Neural cell (in vitro differentiated cells): ENCODE measurements at regions not wholly inside any gene's neighbourhood (a gene's known extent, or its start where the extent isn't known, plus 50 kb on each side); places are given as distances from the start of the nearest gene placed in this dataset.
A peak's percentile ranks its signal among the peaks of the same experiment; 100 is the strongest.

Experiments
- H2AFZ ChIP-seq: fragments of 200-600, 300-800 bp; sonication (generic), shearing (Covaris generic); 2 replicates; pipeline ENCODE4 v1.6.0; 2014; ENCODE audit warnings: low read depth, mild to moderate bottlenecking, antibody characterized with exemption, low read length, moderate library complexity
- H3F3A ChIP-seq: fragments of 200-600 bp; shearing (Covaris generic); 2 replicates; pipeline ENCODE4 v1.6.1; 2016; ENCODE audit warnings: mild to moderate bottlenecking, moderate library complexity, mixed read lengths, antibody characterized with exemption, low read length; ENCODE audit not compliant: insufficient read depth, poor library complexity, severe bottlenecking
- H3K27ac ChIP-seq: fragments of 200-600, 300-800 bp; sonication (generic), shearing (Covaris generic); 2 replicates; pipeline ENCODE4 v1.5.1; 2014; ENCODE audit warnings: mild to moderate bottlenecking, low read length, moderate library complexity
- H3K27me3 ChIP-seq: fragments of 300-800, 200-600 bp; sonication (generic), shearing (Covaris generic); 2 replicates; pipeline ENCODE4 v1.6.0; 2014; ENCODE audit warnings: mild to moderate bottlenecking, low read depth, low read length, moderate library complexity; ENCODE audit not compliant: insufficient read depth
- H3K36me3 ChIP-seq: fragments of 300-800, 200-600 bp; sonication (generic), shearing (Covaris generic); 2 replicates; pipeline ENCODE4 v1.5.1; 2014; ENCODE audit warnings: mild to moderate bottlenecking, antibody characterized with exemption, low read length, moderate library complexity; ENCODE audit not compliant: insufficient read depth
- H3K4me2 ChIP-seq: fragments of 300-800, 200-600 bp; sonication (generic), shearing (Covaris generic); 2 replicates; pipeline ENCODE4 v1.6.0; 2014; ENCODE audit warnings: mild to moderate bottlenecking, low read length
- H3K4me3 ChIP-seq: fragments of 300-800, 200-600 bp; sonication (generic), shearing (Covaris generic); 2 replicates; pipeline ENCODE4 v1.5.1; 2014; ENCODE audit warnings: mild to moderate bottlenecking, low read length, moderate library complexity
- H3K79me2 ChIP-seq: fragments of 200-600 bp; shearing (Covaris generic); replicated peaks from 2 replicates; pipeline ENCODE4 v1.6.0; 2014; ENCODE audit warnings: mild to moderate bottlenecking, low read length, moderate library complexity; ENCODE audit not compliant: insufficient read depth
- H3K9ac ChIP-seq: fragments of 300-800, 200-600 bp; sonication (generic), shearing (Covaris generic); 2 replicates; pipeline ENCODE4 v1.6.1; 2016; ENCODE audit warnings: mild to moderate bottlenecking, low read length, mixed read lengths
- H3K9me2 ChIP-seq: fragments of 200-600 bp; shearing (Covaris generic); 2 replicates; pipeline ENCODE4 v1.6.1; 2016; ENCODE audit warnings: mild to moderate bottlenecking, low read length, mixed read lengths; ENCODE audit not compliant: insufficient read depth
- H3K9me3 ChIP-seq: fragments of 200-600, 300-800 bp; sonication (generic), shearing (Covaris generic); 2 replicates; pipeline ENCODE4 v1.6.1; 2016; ENCODE audit warnings: mild to moderate bottlenecking, mixed run types, low read length, moderate library complexity, mixed read lengths
- H4K20me1 ChIP-seq: fragments of 200-600 bp; shearing (Covaris generic); 2 replicates; pipeline ENCODE4 v1.6.1; 2016; ENCODE audit warnings: mild to moderate bottlenecking, mixed run types; ENCODE audit not compliant: insufficient read depth
- EP300 ChIP-seq: fragments of 450-650 bp; conservative IDR thresholded peaks from 2 replicates; pipeline ENCODE4 v1.6.1; 2014; ENCODE audit warnings: antibody characterized with exemption, mild to moderate bottlenecking, moderate library complexity; ENCODE audit not compliant: poor library complexity, severe bottlenecking
- EZH2 ChIP-seq: fragments of 200-600, 300-800 bp; shearing (Covaris generic), sonication (generic); IDR thresholded peaks from 2 replicates; pipeline ENCODE4 v1.6.1; 2014; ENCODE audit warnings: antibody characterized with exemption, low read length, borderline replicate concordance, mild to moderate bottlenecking; ENCODE audit not compliant: insufficient read depth, poor library complexity, severe bottlenecking
- MXI1 ChIP-seq: fragments of 450-650 bp; conservative IDR thresholded peaks from 2 replicates; pipeline ENCODE4 v1.6.1; 2014; ENCODE audit warnings: antibody characterized with exemption, mild to moderate bottlenecking; ENCODE audit not compliant: poor library complexity, severe bottlenecking
- POLR2AphosphoS5 ChIP-seq: IDR thresholded peaks from 2 replicates; pipeline ENCODE4 v1.6.1; 2012
- RAD21 ChIP-seq: fragments of 450-650 bp; conservative IDR thresholded peaks from 2 replicates; pipeline ENCODE4 v1.6.1; 2014; ENCODE audit warnings: antibody characterized with exemption, mild to moderate bottlenecking, moderate library complexity
- SMC3 ChIP-seq: fragments of 450-650 bp; conservative IDR thresholded peaks from 2 replicates; pipeline ENCODE4 v1.6.1; 2014; ENCODE audit warnings: antibody characterized with exemption, mild to moderate bottlenecking, moderate library complexity; ENCODE audit not compliant: poor library complexity
- TAF1 ChIP-seq: IDR thresholded peaks from 2 replicates; pipeline ENCODE4 v1.6.1; 2012; ENCODE audit warnings: low read depth
- TF ChIP-seq, protein P1 (sequence below): IDR thresholded peaks from 2 replicates; pipeline ENCODE4 v1.6.1; 2012; ENCODE audit warnings: borderline replicate concordance
- TF ChIP-seq, protein P2 (sequence below): fragments of 450-650 bp; IDR thresholded peaks from 2 replicates; pipeline ENCODE4 v1.5.1; 2014; ENCODE audit warnings: antibody characterized with exemption, mild to moderate bottlenecking, moderate library complexity; ENCODE audit not compliant: poor library complexity, severe bottlenecking

DNA sequence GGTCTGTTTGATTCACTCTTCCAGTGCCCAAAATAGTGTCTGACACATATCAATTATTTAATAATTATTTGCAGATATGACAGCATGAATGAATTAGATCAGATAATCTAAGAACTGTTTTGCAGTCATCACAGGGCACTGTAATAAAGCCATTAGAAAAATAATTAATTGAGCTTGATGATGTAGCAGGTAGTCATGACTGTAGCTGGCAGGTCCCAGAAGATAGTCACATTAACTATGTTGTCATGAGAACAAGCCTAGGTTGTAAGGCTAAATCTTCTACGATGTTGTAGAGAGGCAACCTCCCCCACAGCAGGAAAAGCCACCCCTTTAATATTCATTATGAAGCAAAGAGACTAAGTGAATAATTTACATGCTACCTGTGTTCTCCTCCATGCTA is 243.9 kb upstream of the SPTLC3 start:
- Histone ChIP-seq H3K79me2 (no peaks in the 10 kb centered on the region), H3K4me2 (no peak overlapping the region), H3K27me3 (no peaks in the 10 kb centered on the region), H3K36me3 (no peaks in the 10 kb centered on the region), H3K9me3 (no peaks in the 10 kb centered on the region), H3K9me2 (no peaks in the 10 kb centered on the region), H3K9ac (no peak overlapping the region), H2AFZ (no peak overlapping the region), H4K20me1 (no peaks in the 10 kb centered on the region), H3F3A (no peaks in the 10 kb centered on the region), H3K27ac (no peak overlapping the region), H3K4me3 (no peak overlapping the region)
- no peak for TF ChIP-seq POLR2AphosphoS5
- TF ChIP-seq EP300: no peak
- TF ChIP-seq, protein P1, sequence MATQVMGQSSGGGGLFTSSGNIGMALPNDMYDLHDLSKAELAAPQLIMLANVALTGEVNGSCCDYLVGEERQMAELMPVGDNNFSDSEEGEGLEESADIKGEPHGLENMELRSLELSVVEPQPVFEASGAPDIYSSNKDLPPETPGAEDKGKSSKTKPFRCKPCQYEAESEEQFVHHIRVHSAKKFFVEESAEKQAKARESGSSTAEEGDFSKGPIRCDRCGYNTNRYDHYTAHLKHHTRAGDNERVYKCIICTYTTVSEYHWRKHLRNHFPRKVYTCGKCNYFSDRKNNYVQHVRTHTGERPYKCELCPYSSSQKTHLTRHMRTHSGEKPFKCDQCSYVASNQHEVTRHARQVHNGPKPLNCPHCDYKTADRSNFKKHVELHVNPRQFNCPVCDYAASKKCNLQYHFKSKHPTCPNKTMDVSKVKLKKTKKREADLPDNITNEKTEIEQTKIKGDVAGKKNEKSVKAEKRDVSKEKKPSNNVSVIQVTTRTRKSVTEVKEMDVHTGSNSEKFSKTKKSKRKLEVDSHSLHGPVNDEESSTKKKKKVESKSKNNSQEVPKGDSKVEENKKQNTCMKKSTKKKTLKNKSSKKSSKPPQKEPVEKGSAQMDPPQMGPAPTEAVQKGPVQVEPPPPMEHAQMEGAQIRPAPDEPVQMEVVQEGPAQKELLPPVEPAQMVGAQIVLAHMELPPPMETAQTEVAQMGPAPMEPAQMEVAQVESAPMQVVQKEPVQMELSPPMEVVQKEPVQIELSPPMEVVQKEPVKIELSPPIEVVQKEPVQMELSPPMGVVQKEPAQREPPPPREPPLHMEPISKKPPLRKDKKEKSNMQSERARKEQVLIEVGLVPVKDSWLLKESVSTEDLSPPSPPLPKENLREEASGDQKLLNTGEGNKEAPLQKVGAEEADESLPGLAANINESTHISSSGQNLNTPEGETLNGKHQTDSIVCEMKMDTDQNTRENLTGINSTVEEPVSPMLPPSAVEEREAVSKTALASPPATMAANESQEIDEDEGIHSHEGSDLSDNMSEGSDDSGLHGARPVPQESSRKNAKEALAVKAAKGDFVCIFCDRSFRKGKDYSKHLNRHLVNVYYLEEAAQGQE: no peak
- TF ChIP-seq EZH2: no peak
- TF ChIP-seq SMC3: no peak
- TF ChIP-seq TAF1: no peak
- TF ChIP-seq RAD21: no peak
- TF ChIP-seq MXI1: no peak
- TF ChIP-seq, protein P2, sequence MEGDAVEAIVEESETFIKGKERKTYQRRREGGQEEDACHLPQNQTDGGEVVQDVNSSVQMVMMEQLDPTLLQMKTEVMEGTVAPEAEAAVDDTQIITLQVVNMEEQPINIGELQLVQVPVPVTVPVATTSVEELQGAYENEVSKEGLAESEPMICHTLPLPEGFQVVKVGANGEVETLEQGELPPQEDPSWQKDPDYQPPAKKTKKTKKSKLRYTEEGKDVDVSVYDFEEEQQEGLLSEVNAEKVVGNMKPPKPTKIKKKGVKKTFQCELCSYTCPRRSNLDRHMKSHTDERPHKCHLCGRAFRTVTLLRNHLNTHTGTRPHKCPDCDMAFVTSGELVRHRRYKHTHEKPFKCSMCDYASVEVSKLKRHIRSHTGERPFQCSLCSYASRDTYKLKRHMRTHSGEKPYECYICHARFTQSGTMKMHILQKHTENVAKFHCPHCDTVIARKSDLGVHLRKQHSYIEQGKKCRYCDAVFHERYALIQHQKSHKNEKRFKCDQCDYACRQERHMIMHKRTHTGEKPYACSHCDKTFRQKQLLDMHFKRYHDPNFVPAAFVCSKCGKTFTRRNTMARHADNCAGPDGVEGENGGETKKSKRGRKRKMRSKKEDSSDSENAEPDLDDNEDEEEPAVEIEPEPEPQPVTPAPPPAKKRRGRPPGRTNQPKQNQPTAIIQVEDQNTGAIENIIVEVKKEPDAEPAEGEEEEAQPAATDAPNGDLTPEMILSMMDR: no peak

DNA sequence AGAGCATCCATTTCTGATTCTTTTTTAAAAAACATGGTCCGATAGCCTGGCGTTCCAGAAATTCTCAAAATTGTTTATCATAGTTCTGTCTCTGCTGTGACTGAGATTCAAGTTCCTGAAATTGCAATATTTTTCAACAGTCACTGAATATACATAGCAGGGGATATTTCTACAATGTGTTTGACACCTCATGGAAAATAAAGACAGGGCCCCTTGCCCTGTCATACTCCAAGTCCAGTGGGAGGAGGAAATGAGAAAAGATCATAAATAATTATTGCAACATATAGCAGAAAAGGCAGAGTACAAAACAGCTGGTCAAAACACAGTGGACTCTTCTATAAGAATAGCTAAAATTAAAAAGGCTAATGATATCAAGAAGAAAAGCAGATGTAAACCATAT is 234.8 kb upstream of the SPTLC3 start:
- no peak for TF ChIP-seq RAD21
- TF ChIP-seq EZH2: no peak
- no peak for TF ChIP-seq EP300
- no peak for TF ChIP-seq MXI1
- no peak for TF ChIP-seq TAF1
- TF ChIP-seq, protein P2: no peak
- TF ChIP-seq, protein P1: no peak
- no peak for TF ChIP-seq POLR2AphosphoS5
- TF ChIP-seq SMC3: no peak
- H3K36me3 ChIP-seq: no peaks in the 10 kb centered on the region
- no peak overlapping the region for H3K9ac ChIP-seq
- H3K9me3 ChIP-seq: no peaks in the 10 kb centered on the region
- H3K27ac ChIP-seq: peak overlapping the region; percentile 77
- H3K27me3 ChIP-seq: no peaks in the 10 kb centered on the region
- peak overlapping the region; percentile 21 for H3K4me2 ChIP-seq
- H3F3A ChIP-seq: peaks cover 5% of the 10 kb centered on the region
- H4K20me1 ChIP-seq: no peaks in the 10 kb centered on the region
- no peak overlapping the region for H3K4me3 ChIP-seq
- H2AFZ ChIP-seq: no peak overlapping the region
- no peaks in the 10 kb centered on the region for H3K9me2 ChIP-seq
- no peaks in the 10 kb centered on the region for H3K79me2 ChIP-seq
